ENCODE measurements at regions not wholly inside any gene's neighbourhood (a gene's known extent, or its start where the extent isn't known, plus 50 kb on each side); places are given as distances from the start of the nearest gene placed in this dataset.
A peak's percentile ranks its signal among the peaks of the same experiment; 100 is the strongest.

GRCh38 chr7:36092221-36092771 is 60.8 kb upstream of the EEPD1 start:
- in situ Hi-C loops (cut with HindIII; ENCODE audit: low pct_unique_long_range_greater_than_20kb, low sequenced_read_pairs): no loop called here
- no peaks in the 10 kb centered on the region for H3K27me3 ChIP-seq (ENCODE audit: control insufficient read depth, insufficient read depth, low read length)
- no peak overlapping the region for H3K27ac ChIP-seq (ENCODE audit: low read length)
- H3K4me1 ChIP-seq (ENCODE audit: control insufficient read depth, insufficient read depth, low read length): 0 out of 2 replicates have a peak, but pooled peaks cover 5% of the 10 kb centered on the region
- no TSS peak for BruUV-seq (replicated peaks)
- H3K4me3 ChIP-seq (ENCODE audit: low read depth in 2 of 2, low read length in 2 of 2): no peak overlapping the region
- H3K36me3 ChIP-seq (ENCODE audit: control insufficient read depth, insufficient read depth, low read length): no peaks in the 10 kb centered on the region
- TF ChIP-seq, protein P1, sequence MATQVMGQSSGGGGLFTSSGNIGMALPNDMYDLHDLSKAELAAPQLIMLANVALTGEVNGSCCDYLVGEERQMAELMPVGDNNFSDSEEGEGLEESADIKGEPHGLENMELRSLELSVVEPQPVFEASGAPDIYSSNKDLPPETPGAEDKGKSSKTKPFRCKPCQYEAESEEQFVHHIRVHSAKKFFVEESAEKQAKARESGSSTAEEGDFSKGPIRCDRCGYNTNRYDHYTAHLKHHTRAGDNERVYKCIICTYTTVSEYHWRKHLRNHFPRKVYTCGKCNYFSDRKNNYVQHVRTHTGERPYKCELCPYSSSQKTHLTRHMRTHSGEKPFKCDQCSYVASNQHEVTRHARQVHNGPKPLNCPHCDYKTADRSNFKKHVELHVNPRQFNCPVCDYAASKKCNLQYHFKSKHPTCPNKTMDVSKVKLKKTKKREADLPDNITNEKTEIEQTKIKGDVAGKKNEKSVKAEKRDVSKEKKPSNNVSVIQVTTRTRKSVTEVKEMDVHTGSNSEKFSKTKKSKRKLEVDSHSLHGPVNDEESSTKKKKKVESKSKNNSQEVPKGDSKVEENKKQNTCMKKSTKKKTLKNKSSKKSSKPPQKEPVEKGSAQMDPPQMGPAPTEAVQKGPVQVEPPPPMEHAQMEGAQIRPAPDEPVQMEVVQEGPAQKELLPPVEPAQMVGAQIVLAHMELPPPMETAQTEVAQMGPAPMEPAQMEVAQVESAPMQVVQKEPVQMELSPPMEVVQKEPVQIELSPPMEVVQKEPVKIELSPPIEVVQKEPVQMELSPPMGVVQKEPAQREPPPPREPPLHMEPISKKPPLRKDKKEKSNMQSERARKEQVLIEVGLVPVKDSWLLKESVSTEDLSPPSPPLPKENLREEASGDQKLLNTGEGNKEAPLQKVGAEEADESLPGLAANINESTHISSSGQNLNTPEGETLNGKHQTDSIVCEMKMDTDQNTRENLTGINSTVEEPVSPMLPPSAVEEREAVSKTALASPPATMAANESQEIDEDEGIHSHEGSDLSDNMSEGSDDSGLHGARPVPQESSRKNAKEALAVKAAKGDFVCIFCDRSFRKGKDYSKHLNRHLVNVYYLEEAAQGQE (IDR thresholded peaks at IDR 0.05; ENCODE audit: insufficient read depth in 1 of 2, low read depth in 2 of 2, low read length in 1 of 2): no peak
- TF ChIP-seq SIN3A (IDR thresholded peaks at IDR 0.05; ENCODE audit: borderline replicate concordance, insufficient read depth, low read depth, low read length) (no peak), TCF7L2 (IDR thresholded peaks at IDR 0.05; ENCODE audit: low read depth, low read length) (no peak)
- CTCF ChIA-PET: no interaction called here
- no peak for DNase-seq (ENCODE audit: low read depth, low spot score)
- POLR2A ChIA-PET: no interaction called here
- intact Hi-C loops (cut with micrococcal nuclease; ENCODE audit: unreplicated experiment): no loop called here
- no peak for ATAC-seq
- no peaks in the 10 kb centered on the region; the same call in 1 of the 2 replicates for H3K9me3 ChIP-seq (ENCODE audit: control insufficient read depth, insufficient read depth, low read depth, low read length)

GRCh38 chr7:36096460-36097095 is 56.5 kb upstream of the EEPD1 start:
- Histone ChIP-seq H3K4me1 (ENCODE audit: control insufficient read depth, insufficient read depth, low read length) (0 out of 2 replicates have a peak, but pooled peaks cover 5% of the 10 kb centered on the region), H3K9me3 (ENCODE audit: control insufficient read depth, insufficient read depth, low read depth, low read length) (peaks cover 13% of the 10 kb centered on the region), H3K27me3 (ENCODE audit: control insufficient read depth, insufficient read depth, low read length) (no peaks in the 10 kb centered on the region), H3K4me3 (ENCODE audit: low read depth in 2 of 2, low read length in 2 of 2) (no peak overlapping the region), H3K27ac (ENCODE audit: low read length) (peak overlapping the region; percentile 44; the same call in 1 of the 2 replicates), H3K36me3 (ENCODE audit: control insufficient read depth, insufficient read depth, low read length) (no peaks in the 10 kb centered on the region)
- DNase-seq (ENCODE audit: low read depth, low spot score) (no peak), ATAC-seq (peak; percentile 70)
- in situ Hi-C loops (cut with HindIII; ENCODE audit: low pct_unique_long_range_greater_than_20kb, low sequenced_read_pairs): no loop called here
- intact Hi-C loops (cut with micrococcal nuclease; ENCODE audit: unreplicated experiment): no loop called here
- no TSS peak for BruUV-seq (replicated peaks)
- CTCF ChIA-PET: interaction anchor here (0.8 kb wide), 1 partner anchor 113 kb away, joined by 4 read pairs; no protein-coding TSS in a partner anchor
- no peak for TF ChIP-seq SIN3A (IDR thresholded peaks at IDR 0.05; ENCODE audit: borderline replicate concordance, insufficient read depth, low read depth, low read length)
- TF ChIP-seq CTCF (IDR thresholded peaks at IDR 0.05): 0 out of 2 replicates have a peak, but pooled peaks have one; percentile 3
- POLR2A ChIA-PET: no interaction called here

- ATAC-seq: no peak
- H3K4me1 ChIP-seq (ENCODE audit: control insufficient read depth, insufficient read depth, low read length): 0 out of 2 replicates have a peak, but pooled peaks cover 5% of the 10 kb centered on the region
- ChIA-PET CTCF (no interaction called here), POLR2A (interaction anchor here (0.6 kb wide), 1 partner anchor 13 kb away, joined by 3 read pairs; no protein-coding TSS in a partner anchor)
- intact Hi-C loops (cut with micrococcal nuclease; ENCODE audit: unreplicated experiment) (no loop called here), in situ Hi-C loops (cut with HindIII; ENCODE audit: low pct_unique_long_range_greater_than_20kb, low sequenced_read_pairs) (no loop called here)
- H3K27ac ChIP-seq (ENCODE audit: low read length): no peak overlapping the region
- H3K4me3 ChIP-seq (ENCODE audit: low read depth in 2 of 2, low read length in 2 of 2): no peak overlapping the region
- H3K36me3 ChIP-seq (ENCODE audit: control insufficient read depth, insufficient read depth, low read length): no peaks in the 10 kb centered on the region
- TF ChIP-seq SIN3A (IDR thresholded peaks at IDR 0.05; ENCODE audit: borderline replicate concordance, insufficient read depth, low read depth, low read length): no peak
- TF ChIP-seq TCF7L2 (IDR thresholded peaks at IDR 0.05; ENCODE audit: low read depth, low read length): no peak
- TF ChIP-seq, protein P1 (IDR thresholded peaks at IDR 0.05; ENCODE audit: insufficient read depth in 1 of 2, low read depth in 2 of 2, low read length in 1 of 2): no peak
- no peak for TF ChIP-seq POLR2AphosphoS5 (IDR thresholded peaks at IDR 0.05; ENCODE audit: low read depth, low read length)
- no peak for TF ChIP-seq CTCF (IDR thresholded peaks at IDR 0.05)
- H3K9me3 ChIP-seq (ENCODE audit: control insufficient read depth, insufficient read depth, low read depth, low read length): peaks cover 13% of the 10 kb centered on the region
- no peaks in the 10 kb centered on the region for H3K27me3 ChIP-seq (ENCODE audit: control insufficient read depth, insufficient read depth, low read length)
- BruUV-seq (replicated peaks): no TSS peak
- DNase-seq (ENCODE audit: low read depth, low spot score): no peak
Measured at GRCh38 chr7:36098096-36098495, 55.0 kb upstream of the EEPD1 start.
